Skeletal muscle satellite cell (primary cell): ENCODE measurements at regions not wholly inside any gene's neighbourhood (a gene's known extent, or its start where the extent isn't known, plus 50 kb on each side); places are given as distances from the start of the nearest gene placed in this dataset.
A peak's percentile ranks its signal among the peaks of the same experiment; 100 is the strongest.

Experiments
- H3K27me3 ChIP-seq: 2 replicates; pipeline ENCODE4 v1.7.0; 2013; ENCODE audit warnings: low read length; ENCODE audit not compliant: control insufficient read depth, insufficient read depth
- H3K36me3 ChIP-seq: 2 replicates; pipeline ENCODE4 v1.7.0; 2013; ENCODE audit warnings: mild to moderate bottlenecking, control low read depth, low read length; ENCODE audit not compliant: insufficient read depth
- H3K4me1 ChIP-seq: 2 replicates; pipeline ENCODE4 v1.7.0; 2013; ENCODE audit warnings: low read length; ENCODE audit not compliant: control insufficient read depth, insufficient read depth
- H3K4me2 ChIP-seq: 2 replicates; pipeline ENCODE4 v1.7.0; 2013; ENCODE audit warnings: mild to moderate bottlenecking, low read length
- H3K4me3 ChIP-seq: 2 replicates; pipeline ENCODE4 v1.7.0; 2013; ENCODE audit warnings: low read length
- H3K9ac ChIP-seq: 2 replicates; pipeline ENCODE4 v1.7.0; 2013; ENCODE audit warnings: mild to moderate bottlenecking, low read depth, low read length, moderate library complexity
- H3K9me3 ChIP-seq: replicated peaks from 2 replicates; pipeline ENCODE4 v1.7.0; 2013; ENCODE audit warnings: mild to moderate bottlenecking, control low read depth, low read length

DNA sequence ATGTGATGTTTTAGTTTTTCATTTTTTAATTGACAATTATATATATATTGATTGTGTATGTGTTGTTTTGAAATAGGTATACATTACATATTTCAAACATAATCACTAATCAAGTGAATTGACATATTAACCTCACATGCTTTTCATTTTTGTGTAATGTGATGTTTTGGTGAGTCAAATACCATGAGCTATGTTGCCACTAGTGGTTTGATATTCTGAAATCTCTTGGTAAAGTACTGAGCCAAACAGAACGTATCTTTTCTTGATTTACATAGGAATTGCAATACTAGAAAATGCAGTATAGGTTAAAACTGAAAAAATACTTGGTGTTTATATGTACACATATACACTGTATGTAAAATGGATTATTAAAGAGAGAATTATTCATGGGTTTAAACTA is 65.2 kb upstream of the SIAH1 start:
- Histone ChIP-seq H3K4me3 (no peak overlapping the region), H3K4me2 (no peak overlapping the region), H3K9me3 (no peaks in the 10 kb centered on the region), H3K27me3 (peaks cover 16% of the 10 kb centered on the region), H3K36me3 (no peaks in the 10 kb centered on the region), H3K4me1 (peaks cover 1% of the 10 kb centered on the region), H3K9ac (no peak overlapping the region)

DNA sequence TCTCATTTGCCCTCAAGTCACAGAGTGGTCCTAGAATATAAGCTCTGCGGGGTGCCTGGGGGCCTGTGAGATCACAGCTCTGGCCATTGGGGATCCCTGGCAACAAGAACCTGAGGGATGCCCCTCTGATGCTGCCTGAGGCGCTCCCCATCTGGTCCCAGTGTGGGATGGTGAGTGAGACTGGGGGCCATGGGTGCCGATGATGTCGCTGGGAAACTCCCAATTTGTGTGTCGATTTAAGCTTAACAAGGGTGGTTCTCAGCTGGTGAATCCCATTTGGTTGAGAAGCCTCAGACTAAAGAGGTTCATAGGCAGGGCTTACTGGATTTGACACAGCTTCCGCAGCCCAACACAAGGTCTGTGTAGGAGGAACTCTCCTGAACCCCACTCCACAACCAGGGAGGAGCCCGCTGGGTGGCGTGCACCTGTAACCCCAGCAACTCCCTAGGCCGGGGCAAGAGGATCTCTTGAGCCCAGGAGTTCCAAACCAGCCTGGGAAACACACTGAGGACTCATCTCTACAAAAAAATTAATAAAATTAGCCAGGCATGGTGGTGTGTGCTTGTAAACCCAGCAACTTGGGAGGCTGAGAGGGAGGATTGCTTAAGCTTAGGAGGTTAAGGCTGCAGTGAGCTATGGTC is 63.7 kb upstream of the SIAH1 start:
- H3K4me3 ChIP-seq, result no peak overlapping the region
- no peak overlapping the region for H3K9ac ChIP-seq
- H3K27me3 ChIP-seq, result peaks cover 12% of the 10 kb centered on the region
- no peaks in the 10 kb centered on the region for H3K36me3 ChIP-seq
- H3K4me1 ChIP-seq, result peaks cover 12% of the 10 kb centered on the region
- H3K9me3 ChIP-seq, result no peaks in the 10 kb centered on the region
- H3K4me2 ChIP-seq, result no peak overlapping the region

DNA sequence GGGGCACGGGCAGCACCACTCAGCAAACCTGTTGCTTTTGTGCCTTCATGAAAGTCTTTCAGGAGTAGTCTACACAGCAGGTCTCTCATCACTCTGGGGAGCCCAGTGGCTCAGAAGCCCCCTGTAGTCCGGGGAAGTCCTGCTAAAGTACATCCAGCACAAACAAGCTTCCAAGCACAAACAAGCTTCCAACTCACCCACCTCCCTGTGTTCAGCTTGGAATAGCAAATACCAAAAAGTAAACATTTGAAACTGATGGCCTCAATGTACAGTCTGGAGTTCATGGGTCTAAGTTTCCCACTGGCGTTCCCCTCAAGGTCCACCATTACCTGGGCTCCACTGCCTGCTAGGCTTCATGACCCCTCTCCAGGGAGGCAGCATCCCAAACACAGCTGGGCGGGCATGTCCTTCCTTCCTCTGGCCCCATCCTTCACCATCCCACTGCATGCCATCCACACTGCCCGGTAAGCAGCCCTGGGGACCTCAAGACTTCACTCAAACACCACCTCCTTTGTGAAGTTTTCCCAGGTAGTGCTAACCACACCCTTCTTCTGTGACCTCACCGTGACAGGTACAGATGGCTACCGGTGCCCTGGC is 62.8 kb upstream of the SIAH1 start:
- Histone ChIP-seq H3K9ac (no peak overlapping the region), H3K36me3 (no peaks in the 10 kb centered on the region), H3K27me3 (peaks cover 6% of the 10 kb centered on the region), H3K9me3 (no peaks in the 10 kb centered on the region), H3K4me2 (no peak overlapping the region), H3K4me1 (peaks cover 12% of the 10 kb centered on the region), H3K4me3 (no peak overlapping the region)

DNA sequence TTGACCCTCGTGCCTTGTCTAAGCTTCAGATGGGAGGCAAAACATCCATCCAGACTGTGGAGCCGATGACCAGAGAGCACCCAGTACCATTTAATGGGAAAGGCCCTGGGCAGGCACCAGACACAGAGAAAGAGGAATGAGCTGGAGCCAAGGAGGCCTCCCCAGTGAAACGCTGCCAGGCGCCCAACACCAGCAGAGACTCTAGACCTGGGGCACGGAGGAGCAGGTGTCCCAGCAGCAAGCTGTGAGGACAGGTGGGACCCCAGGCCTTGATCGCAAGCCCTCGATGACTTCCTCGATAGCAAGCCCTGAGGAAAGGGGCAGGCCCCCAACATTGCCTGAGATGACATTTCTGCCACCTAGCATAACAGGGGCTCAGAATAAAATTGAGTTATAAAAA is 62.2 kb upstream of the SIAH1 start:
- H3K4me2 ChIP-seq, result no peak overlapping the region
- peaks cover 12% of the 10 kb centered on the region for H3K4me1 ChIP-seq
- no peak overlapping the region for H3K9ac ChIP-seq
- no peaks in the 10 kb centered on the region for H3K36me3 ChIP-seq
- H3K27me3 ChIP-seq, result no peaks in the 10 kb centered on the region
- H3K9me3 ChIP-seq, result no peaks in the 10 kb centered on the region
- H3K4me3 ChIP-seq, result no peak overlapping the region

DNA sequence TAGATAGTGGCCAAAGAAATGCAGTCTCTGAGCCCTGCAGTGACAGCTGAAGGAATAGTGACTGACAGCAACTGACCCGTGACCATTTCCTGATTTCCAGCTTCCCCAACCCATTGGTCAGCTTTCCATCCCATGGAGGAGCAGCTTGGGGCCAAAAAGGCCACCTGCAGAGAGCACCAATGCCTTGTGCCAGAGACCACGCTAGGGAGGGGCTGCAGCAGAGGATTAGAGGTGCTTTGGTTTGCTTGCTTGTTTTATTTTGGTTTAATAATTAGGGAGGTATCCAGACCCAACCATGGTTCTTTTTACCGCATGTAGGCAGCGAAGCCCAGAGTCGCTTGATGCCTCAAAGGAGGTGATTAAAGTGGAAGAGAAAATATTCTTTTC is 61.3 kb upstream of the SIAH1 start:
- H3K9me3 ChIP-seq, result no peaks in the 10 kb centered on the region
- H3K4me2 ChIP-seq, result no peak overlapping the region
- H3K9ac ChIP-seq, result no peak overlapping the region
- peaks cover 4% of the 10 kb centered on the region for H3K27me3 ChIP-seq
- H3K4me1 ChIP-seq, result peaks cover 12% of the 10 kb centered on the region
- no peaks in the 10 kb centered on the region for H3K36me3 ChIP-seq
- no peak overlapping the region for H3K4me3 ChIP-seq

DNA sequence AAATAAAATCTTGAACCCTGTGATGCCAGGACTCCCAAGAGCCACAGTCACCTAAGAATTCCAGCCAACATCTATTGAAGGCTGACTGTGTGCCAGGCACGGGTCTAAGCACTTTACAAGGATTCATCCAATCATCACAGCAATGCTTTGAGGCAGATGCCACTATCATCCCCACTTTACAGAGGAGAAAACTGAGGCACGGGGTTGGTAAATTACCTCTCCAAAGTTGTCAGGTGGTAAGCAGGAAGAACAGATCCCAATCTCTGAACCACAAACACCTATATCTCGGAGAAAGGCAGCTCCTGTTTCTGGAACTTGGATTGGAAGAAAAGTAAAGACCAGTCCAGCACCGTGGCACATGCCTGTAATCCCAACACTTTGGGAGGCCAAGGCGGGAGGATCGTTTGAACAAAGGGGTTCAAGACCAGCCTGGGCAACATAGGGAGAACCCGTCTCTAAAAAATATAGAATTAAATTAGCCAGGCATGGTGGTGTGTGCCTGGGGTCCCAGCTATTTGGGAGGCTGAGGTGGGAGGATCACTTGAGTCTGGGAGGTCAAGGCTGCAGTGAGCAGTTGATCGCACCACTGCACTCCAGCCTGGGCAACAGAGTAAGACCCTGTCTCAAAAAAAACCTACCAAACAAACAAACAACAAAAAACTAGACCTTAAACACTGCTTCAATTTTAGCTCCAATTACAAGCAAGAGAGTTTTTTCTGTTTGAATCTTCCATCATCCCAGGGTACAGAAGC is 60.7 kb upstream of the SIAH1 start:
- Histone ChIP-seq H3K4me2 (no peak overlapping the region), H3K36me3 (no peaks in the 10 kb centered on the region), H3K4me1 (peaks cover 12% of the 10 kb centered on the region), H3K9ac (no peak overlapping the region), H3K4me3 (no peak overlapping the region), H3K9me3 (no peaks in the 10 kb centered on the region), H3K27me3 (peaks cover 8% of the 10 kb centered on the region)

DNA sequence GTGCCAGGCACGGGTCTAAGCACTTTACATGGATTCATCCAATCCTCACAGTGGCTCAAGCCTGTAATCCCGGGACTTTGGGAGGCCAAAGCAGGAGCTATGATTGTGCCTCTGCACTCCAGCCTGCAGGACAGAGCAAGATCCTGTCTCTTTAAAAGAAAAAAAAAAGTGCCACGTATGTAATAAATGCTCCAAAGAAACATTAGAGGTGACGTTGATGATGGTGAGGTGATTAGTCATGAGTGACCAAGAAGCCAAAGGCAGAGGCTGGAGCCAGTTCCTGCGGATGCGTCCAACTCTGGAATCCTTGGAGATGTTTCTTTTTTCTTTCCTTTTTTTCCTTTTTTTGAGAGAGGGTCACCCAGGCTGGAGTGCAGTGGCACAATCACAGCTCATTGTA is 59.4 kb upstream of the SIAH1 start:
- Histone ChIP-seq H3K27me3 (peaks cover 10% of the 10 kb centered on the region), H3K36me3 (no peaks in the 10 kb centered on the region), H3K4me2 (peak overlapping the region; percentile 69), H3K9me3 (no peaks in the 10 kb centered on the region), H3K4me1 (peaks cover 12% of the 10 kb centered on the region), H3K9ac (peak overlapping the region; percentile 70), H3K4me3 (peak overlapping the region; percentile 42)

DNA sequence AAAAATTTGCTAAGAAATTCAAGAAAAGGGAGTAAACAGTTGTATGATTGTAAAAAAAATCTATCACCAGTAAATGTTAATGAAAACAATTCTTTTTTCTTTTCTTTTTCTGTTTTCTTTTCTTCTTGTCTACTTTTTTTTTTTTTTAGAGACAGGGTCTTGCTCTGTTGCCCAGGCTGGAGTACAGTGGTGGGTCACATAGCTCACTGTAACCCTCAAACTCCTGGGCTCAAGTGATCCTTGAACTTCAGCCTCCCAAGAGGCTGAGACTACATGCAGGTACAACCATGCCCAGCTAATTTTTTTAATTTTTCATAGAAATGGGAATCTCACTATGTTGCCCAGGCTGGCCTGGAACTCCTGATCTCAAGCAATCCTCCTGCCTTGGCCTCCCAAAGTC is 57.2 kb upstream of the SIAH1 start:
- Histone ChIP-seq H3K4me2 (no peak overlapping the region), H3K4me3 (no peak overlapping the region)

DNA sequence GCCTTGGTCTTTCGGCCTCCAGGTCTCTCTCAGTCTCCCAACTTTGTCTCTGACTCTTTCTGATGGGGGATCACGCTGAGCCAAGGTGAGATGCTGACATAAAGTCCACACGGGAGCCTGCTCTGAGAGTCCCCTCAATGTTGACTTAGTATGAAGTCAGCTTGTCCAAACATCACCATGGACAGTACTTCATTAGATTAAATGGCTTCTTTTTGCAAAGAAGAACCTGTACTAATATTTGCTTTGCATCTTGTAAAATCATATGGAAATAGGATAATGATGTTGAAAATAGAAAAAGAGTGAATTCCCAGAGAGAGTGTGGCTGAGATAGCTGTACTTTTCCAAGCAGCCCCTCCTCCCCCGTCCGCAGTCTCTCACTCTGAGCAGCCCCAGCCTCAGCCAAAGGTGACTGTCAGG is 56.7 kb upstream of the SIAH1 start:
- Histone ChIP-seq H3K4me1 (peaks cover 12% of the 10 kb centered on the region), H3K4me2 (no peak overlapping the region), H3K27me3 (peaks cover 25% of the 10 kb centered on the region), H3K9me3 (no peaks in the 10 kb centered on the region), H3K4me3 (no peak overlapping the region), H3K9ac (no peak overlapping the region), H3K36me3 (no peaks in the 10 kb centered on the region)

More for the DNA sequence above, 57.2 kb upstream of the SIAH1 start:
- Histone ChIP-seq H3K36me3 (no peaks in the 10 kb centered on the region), H3K27me3 (peaks cover 20% of the 10 kb centered on the region), H3K9me3 (no peaks in the 10 kb centered on the region), H3K4me1 (peaks cover 12% of the 10 kb centered on the region), H3K9ac (no peak overlapping the region)

DNA sequence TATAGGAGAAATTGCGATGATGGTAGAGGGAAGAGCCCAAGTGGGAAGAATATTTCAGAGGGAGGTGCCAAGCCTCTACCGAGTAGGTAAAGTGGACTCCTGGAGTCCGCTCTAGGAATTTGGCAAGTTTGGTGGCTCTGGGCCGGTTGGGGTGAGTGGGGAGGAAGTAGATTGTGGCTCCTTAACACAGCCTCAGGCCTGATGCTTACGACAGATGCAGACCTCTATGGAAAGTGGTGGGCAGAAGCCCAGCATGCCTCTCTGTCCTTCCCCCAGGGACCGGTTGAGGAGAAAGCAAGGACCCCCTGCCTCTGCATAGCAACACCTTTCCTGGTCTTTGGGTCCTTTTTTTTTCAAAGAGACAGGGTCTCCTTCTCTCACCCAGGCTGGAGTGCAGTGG is 55.9 kb upstream of the SIAH1 start:
- H3K9me3 ChIP-seq, result no peaks in the 10 kb centered on the region
- peaks cover 12% of the 10 kb centered on the region for H3K4me1 ChIP-seq
- H3K36me3 ChIP-seq, result no peaks in the 10 kb centered on the region
- H3K27me3 ChIP-seq, result peaks cover 27% of the 10 kb centered on the region
- H3K4me2 ChIP-seq, result no peak overlapping the region
- H3K4me3 ChIP-seq, result no peak overlapping the region
- no peak overlapping the region for H3K9ac ChIP-seq

DNA sequence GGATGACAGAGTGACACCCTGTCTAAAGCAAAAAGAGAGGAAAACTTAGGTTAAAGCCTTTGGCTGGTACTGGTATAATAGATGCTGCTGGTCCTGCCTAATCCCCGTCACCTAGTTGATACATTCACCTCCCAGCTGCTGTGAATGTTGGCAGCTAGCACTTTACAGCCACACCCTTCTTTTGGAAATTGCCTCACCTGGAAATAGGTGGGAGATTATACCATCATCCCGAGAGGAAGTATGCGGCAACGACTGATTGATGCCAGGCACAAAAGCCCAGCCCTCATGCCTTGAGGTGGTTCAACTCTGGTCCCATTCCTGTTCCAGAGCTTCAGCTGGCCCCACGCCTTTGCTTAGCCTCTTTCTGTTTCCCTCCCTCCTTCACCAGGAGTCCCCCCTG is 53.2 kb upstream of the SIAH1 start:
- H3K9me3 ChIP-seq, result no peaks in the 10 kb centered on the region
- H3K4me3 ChIP-seq, result no peak overlapping the region
- H3K4me1 ChIP-seq, result no peaks in the 10 kb centered on the region
- H3K36me3 ChIP-seq, result no peaks in the 10 kb centered on the region
- no peak overlapping the region for H3K9ac ChIP-seq
- H3K4me2 ChIP-seq, result no peak overlapping the region
- H3K27me3 ChIP-seq, result peaks cover 40% of the 10 kb centered on the region

DNA sequence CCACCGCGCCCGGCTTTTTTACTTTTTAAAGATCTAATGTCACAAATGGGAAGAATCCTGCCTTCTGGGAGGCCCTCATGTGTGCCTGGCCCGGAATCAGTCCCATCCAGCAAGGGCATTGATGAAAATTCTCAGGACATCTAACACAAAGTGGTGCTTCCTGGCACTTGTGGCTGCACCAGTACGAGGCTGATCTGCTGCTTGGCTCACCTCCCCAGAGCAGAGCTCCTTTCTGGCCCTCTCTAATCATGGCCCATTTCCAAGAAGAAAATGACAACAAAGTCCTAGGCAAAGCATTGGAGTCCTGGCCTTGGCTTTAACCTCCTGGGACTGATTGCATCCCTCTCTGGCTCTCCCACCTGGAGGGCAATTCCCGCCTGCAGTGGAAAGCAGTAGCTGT is 50.7 kb upstream of the SIAH1 start:
- H3K4me2 ChIP-seq, result no peak overlapping the region
- H3K4me1 ChIP-seq, result no peaks in the 10 kb centered on the region
- H3K36me3 ChIP-seq, result no peaks in the 10 kb centered on the region
- H3K9me3 ChIP-seq, result no peaks in the 10 kb centered on the region
- no peak overlapping the region for H3K9ac ChIP-seq
- H3K27me3 ChIP-seq, result peaks cover 39% of the 10 kb centered on the region
- no peak overlapping the region for H3K4me3 ChIP-seq
